Hematopoietic multipotent progenitor cell treated with erythropoietin and hydrocortisone succinate and interleukin-3 and kit ligand, for 6 days (in vitro differentiated cells): ENCODE measurements at regions not wholly inside any gene's neighbourhood (a gene's known extent, or its start where the extent isn't known, plus 50 kb on each side); places are given as distances from the start of the nearest gene placed in this dataset.
"Not testable (repeated sequence)": the region's sequence is repeated elsewhere in the genome, so short reads cannot be mapped to it uniquely, and the experiment has no call there.

Experiments used
- DNase-seq: peaks from one replicate; pipeline ENCODE4 v3.0.0-alpha.2; 2015

DNA sequence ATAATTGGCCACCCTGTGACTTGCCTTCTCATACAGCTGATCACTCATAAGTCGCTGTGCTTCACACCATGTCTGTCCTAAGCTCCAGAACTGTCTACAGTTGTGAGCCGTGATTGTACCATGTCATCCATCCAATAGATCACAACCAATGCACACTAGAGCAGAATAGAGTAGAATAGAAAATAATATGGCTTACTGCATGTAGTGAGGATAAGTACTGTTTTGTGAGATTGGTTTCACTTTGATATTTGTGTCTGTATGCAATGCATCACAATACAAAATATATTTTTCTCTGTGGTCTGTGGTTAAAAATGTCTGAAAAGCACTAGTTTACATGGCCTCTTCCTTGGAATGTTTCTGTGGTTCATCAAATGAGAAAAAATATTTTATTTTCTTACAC is 237.6 kb upstream of the PRKD1 start:
- no peak for DNase-seq

DNA sequence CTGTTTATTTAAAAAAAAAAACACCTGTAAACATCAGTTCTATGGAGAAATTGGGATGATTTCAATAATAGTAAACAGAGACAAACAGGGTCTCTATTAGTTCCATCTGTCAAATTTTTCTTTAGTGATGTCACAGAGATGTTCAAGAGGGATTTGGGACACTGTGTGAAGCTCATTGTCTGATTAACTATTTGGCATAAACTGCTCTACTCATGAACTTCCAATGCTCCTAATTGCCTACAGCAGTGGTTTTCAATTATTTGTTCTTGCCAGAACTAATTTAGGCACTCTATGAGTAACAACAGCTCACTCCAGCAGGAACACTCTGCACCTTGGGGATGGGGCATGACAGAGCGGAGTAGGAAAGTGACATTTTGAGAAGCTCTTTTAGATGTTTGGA is 250.1 kb upstream of the PRKD1 start:
- DNase-seq, result no peak

DNA sequence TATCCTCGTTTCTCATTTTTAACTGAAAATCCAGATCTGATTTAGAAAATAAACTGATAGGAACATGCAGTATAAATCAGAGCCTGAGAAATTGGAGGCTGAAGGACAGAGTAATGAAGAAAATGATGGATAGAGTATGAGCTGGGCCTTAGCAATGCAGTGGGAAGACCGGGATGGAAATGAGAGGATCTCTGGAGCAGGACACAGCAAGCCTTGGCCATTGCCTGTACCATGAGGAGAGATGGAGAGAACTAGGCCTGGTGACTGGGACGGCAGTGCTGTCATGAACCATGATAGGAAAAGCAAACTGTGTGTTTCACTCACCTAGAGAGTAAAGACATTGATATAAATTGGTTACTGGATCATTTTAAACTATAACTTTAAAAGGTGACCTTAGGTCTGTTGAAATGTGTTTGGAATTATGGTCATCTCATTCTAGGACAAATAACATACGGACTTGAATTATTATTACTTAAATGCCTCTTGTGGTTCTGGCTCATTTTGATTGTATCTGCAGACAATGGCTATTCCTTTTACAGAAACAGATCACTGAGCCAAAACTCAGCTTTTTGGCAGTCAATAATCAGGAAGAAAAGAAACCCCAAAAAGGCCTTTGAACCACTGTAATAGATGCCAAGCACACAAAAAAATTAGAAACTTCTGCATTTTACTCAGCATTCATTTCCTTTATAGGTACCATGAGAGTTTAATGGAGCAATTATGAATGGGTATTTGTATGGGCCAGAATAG is 251.9 kb upstream of the PRKD1 start:
- no peak for DNase-seq

DNA sequence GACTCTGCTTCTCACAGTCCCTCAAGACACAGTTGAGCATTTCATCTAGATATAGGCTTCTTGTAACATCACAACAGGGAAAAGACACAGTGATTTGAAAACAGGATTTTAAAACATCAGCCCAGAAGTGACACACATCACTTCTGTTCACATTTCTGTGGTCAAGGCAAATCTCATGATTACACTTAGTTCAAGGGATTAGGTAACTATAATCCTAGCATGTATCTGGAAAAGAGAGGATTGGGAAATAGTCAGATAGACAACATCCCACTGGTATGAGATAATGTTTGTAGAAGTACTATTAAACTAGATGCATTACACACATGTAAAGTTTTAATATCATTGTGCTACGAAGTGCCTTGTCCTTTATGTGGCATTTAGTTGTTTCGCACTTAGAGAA is 252.6 kb upstream of the PRKD1 start:
- DNase-seq, result no peak

DNA sequence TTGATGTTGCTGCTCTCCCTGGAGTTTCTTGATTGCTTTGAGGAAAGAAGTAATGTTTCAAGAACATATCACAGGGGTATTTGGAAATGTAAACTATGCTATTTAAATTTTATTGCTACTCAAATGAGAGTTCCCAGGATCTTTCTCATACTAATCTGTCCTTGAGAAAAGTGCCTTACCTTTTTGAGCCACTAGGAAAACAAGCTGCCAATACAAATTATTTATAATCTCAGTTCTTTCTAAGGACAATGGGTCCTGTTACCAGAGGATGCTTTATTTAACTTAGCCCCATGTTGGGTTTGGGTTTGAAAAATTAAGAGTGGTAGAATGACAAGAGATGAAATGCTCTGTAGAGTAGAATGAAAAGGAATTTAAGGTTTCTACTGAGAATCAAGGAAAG is 258.2 kb upstream of the PRKD1 start:
- no peak for DNase-seq

DNA sequence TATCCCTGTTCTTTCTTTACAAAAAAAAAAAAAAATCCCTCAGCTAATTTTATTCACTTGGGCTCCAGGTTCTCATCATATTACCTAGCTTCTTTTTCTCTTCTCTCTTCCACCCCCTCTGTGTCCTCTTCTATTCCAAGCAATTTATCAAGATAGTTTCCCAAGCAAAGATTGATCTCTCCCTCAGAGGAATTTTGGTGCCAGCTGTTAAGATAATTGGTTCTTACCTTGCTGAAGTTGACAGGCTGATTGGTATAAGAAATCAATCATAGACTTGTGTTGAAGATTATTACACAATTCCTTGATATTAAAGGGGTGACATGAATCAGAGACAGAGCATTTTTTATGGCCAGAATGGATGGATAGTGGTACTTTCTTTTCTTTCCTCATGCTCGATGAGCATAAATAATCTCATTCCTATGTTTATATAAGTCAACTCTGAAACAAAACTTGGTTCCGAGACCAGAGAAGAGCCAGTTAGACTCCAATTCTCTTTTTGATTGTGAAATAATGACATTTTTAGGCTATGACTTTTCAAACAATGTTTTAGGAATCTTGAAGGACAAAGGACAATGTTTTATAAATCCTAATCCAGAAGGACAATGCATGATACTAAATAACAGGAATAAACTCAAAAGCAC is 264.1 kb upstream of the PRKD1 start:
- DNase-seq, result no peak

DNA sequence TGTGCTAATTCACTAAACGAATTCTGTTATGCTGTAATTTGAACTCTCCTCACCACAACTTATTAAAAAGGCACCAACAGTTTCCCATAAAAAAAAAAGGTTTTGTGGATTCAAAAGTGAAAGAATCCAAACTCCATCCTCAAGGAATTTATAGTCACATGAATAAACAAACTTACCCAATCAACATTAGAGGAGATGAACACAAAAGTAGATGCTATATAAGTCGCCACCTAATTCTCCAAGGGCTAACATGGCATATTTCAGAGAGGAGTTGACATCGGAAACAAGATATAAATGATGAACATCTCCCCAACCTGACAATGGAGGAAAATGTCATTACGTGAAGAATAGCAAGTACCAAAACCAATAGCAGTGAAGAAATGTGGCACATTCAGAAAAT is 265.5 kb upstream of the PRKD1 start:
- DNase-seq, result no peak

DNA sequence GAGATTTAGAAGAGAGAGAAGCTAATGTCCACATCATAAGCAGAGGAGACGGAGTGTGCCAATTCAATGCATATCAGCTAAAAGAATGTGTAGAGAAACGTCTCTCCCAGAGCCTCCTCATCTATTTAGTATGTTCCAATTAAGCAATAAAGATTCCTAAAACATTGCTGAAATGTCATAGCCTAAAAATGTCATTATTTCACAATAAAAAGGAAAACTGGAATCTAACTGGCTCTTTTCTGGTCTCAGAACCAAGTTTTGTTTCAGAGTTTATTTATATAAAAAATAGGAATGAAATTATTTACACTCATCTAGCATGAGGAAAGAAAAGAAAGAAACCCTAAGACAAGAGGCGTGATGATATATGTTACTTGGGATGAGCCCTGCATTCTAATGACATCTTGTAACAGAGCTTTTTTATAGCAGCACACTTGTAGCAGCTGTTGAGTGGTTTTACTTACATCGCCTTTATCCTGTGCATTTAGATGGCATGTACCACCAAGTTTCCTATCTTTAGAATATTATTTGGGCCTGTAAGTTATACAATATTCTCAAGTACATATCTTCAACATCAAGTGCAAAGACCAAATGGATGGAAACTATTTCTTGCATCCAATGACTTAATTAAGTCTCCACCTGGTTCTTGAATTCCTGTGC is 266.3 kb upstream of the PRKD1 start:
- DNase-seq, result no peak

DNA sequence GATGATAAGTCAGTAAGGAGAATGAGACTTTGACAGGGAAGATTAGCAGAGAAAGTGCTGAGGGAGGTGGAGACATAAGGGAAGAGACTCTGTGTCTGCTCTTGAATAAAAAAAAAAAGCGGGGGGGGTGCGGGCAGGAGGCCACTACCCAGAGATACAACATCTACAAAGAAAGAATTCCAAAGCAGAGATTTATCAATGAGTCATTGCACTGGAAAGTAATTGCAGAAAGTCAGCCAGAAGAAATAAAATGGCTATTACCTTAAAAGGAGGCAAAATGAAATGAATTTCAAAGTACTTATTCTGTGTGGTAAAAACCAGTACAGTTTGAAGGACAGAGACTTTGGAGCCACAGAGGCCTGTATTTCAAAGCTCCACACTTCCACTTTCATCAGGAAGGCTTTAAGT is 267.1 kb upstream of the PRKD1 start:
- no peak for DNase-seq

DNA sequence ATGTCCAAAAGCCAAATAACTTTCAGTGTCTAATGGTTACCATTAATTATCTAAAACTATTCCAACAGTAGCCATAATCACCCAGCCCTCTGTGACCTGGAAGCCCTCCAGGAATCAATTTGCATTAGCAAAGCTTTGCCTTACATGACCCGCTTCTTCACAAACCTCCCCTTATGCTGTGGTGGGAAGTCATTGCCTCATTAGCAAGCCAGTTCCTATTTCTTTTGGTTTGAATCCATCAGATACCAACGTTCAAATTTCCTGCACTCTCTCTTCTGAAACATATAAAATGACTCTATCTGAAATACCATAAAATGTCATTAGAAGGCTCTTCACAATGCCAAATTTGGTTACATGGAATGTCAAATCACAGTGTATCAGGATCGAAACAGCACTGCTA is 268.3 kb upstream of the PRKD1 start:
- DNase-seq, result no peak

DNA sequence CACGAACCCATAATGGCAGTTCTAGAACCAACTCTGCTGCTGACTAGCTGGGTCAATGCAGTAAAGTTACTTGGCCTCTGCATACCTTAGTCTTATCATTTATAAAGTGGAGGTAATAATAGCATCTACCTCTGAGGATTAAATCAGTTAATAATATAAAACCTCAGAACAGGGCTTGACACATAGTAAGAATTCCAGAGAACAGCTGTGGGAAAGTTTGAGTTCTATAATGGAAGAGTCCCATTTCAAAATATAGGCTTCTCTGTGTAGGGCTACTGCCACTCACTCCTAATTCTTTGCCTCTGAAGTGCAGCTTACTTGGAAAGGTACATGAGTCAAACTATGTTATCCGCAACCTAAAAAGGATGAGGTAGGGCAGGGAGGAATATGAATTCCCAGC is 269.2 kb upstream of the PRKD1 start:
- DNase-seq, result no peak

DNA sequence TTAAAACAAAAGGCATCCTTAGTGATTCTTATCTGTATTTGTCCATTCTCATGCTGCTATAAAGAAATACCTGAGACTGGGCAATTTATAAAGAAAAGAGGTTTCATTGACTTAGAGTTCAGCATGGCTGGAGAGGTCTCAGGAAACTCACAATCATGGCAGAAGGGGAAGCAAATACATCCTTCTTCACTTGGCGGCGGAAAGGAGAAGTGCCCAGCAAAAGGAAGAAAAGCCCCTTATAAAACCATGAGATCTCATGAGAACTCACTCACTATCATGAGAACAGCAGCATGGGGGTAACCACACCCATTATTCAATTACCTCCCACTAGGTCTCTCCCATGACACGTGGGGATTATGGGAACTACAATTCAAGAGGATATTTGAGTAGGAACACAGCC is 271.1 kb upstream of the PRKD1 start:
- DNase-seq, result not testable (repeated sequence)

DNA sequence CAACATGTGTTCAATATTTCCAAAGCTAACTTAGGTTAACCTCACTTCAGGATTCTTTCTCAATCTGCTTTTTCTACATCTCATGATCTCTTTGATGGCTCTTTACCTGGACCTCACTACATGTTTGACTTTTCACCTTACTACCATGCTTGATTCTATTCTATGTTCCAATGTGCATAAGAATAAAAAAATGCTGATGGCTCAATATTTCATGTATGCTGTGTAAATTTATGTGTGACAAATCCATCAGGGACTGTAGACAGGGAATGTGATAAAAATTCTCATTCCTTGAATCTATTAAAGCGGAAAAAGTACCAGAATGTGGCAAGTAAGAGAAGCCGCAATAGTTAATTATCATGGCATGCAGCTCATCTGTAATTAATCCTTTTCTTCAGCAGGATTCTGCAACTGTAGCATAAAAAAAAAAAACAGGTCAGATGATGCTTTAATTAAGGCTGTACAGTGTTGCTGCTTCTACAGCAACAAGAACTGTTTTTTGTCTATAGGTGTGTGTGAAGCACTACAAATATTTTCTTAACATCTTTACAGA is 276.9 kb upstream of the PRKD1 start:
- DNase-seq, result no peak

DNA sequence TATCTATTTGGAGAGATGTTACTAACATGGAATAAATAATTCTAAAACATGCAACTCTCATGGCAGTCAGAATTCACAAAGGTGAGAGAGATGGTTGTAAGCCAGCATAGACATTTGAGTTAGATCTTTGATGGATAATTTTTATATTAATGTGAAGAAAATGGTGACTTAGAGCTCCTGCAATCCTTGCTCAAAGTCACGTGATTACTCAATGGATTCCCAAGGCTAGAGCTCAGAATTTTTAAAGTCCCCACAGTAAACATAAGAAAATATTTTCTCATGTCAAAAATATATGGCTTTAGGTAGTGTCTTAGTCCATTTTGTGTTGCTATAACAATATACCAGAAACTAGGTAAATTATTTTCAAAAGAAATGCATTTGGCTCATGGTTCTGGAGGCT is 281.5 kb upstream of the PRKD1 start:
- no peak for DNase-seq

DNA sequence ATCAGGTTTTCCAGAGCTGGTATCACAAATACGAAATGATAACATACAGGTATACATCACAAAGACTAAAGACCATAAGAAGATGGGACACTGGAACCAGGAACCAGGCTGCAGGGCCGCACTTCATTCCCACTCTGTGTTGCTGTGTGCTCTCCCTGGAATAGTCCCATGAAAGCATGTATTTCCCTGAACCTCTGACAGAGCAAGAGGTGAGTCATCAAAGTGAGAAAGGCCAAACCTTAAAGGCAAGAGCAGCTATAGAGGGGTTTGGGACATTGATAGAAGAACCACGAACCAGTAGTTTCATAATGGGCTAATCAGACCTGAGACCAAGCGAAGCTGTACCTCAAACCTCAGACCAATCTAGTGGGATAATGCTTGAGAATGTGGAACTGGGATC is 283.0 kb upstream of the PRKD1 start:
- DNase-seq, result no peak

DNA sequence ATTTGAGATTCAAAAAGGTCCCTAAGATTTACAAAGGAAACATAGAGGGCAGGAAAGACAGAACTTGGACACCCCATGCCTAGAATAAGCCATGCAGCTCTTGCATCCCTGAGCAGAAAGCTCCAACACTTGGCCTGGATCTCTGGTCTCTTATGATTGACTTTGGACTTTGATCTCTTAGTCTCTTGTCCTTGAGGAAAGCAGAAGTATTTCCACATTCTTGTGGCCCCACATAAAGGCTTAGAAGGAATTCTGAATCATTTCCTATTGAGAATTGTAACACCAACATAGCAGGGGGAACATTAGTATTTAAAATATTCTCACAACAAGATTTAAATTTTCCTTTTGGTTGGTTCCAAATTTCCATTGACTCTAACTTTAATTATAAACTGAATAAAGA is 283.7 kb upstream of the PRKD1 start:
- no peak for DNase-seq

DNA sequence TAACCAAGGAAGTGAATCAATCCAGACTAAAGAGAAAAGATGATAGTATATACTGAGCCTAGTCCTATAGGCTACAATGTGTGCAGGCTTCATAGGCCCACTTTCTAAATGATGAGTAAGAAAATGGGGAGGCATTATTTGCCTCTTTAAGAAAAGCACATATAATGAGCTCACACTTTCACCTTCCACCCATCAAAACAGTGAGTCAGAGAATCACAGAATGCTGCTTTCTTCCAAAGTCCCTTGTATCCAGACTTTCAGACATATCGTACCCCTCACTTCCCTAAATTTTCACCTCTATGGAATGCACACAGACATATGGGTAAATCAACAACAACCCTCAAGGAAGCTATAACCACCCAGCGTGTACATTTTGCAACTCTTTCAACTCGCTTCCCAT is 286.4 kb upstream of the PRKD1 start:
- DNase-seq, result no peak

DNA sequence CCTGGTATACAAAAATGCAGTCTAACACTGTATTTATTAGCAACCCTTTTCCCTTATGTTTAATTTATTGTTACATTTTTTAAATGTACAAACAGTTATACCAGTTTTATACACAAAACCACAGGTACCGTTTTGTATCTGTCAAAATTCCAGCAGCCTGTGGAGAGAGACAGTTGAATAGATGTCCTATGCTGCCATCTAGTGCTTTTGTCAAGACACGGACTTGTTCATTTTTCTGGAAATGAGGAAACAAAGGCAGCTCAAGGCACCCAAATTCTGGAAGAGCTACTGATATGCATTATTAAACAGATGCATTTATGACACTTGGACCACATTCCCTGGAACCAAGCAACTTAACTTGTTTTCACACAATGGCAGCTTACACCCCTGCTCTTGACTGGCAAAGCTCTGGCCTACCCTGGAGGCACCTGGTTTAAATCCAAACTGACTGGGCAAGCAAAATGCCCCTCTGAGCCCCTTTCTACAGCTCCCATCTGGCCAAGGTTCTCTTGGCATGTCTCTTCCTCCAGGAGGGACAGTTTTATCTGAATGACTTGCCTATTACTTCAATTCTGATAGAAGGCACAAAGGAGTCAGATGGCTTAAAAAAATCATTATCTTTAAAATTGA is 286.9 kb upstream of the PRKD1 start:
- peak; percentile 73 for DNase-seq

DNA sequence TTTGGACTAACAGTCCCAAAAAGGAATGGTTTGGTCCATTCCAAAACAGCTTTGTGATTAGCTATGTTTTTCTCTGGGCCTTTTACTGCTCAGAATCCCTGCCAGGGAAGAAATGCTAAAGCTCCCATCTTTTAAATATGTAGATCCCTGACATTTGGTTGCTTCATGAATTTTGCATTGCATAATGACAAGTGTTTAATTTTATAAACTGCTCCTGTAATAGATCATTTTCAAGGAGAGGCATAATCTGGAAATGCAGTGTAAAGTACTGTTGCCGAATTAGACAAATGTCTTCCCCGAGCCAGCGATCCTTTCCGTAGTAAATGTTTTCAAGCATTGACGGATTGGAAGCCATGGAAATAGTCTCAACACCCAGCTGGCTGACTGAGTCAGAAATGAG is 291.3 kb upstream of the PRKD1 start:
- no peak for DNase-seq

DNA sequence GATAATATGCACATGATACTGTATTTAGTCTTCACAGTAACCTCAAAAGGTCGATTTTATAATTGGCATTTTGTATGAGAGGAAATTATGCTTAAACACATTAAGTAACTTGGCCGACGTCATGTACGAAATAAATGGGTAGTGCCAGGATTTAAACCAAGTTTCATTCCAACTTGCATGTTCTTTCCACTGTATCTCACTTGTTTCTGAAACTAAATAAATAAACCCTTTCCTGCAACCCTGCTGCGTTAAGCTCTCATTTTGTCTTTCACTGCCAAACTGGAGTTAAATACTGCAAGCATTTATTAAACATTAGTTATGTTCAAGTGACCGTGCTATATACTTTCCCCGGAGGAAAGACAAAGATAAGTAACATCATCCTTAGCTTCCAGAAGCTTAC is 293.9 kb upstream of the PRKD1 start:
- DNase-seq, result no peak

DNA sequence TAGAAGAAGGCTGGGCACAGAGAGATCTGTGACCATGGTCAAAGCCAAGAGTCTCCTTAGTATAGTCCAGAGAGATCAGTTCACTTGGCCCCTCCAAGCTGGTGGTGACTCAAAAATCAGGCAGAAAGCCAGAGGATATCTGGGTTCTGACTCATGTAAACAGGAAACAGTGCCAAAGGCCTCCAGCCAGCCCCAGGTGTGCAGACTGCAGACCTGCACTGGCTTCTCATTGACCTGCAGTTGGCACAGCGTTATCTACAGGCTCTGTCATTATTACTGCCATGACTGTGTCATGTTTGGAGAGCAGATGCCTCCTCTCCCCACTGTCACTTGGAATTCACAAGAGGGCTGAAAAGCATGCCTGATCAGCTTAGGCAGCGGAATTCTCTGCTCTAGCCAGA is 295.7 kb upstream of the PRKD1 start:
- DNase-seq, result no peak

DNA sequence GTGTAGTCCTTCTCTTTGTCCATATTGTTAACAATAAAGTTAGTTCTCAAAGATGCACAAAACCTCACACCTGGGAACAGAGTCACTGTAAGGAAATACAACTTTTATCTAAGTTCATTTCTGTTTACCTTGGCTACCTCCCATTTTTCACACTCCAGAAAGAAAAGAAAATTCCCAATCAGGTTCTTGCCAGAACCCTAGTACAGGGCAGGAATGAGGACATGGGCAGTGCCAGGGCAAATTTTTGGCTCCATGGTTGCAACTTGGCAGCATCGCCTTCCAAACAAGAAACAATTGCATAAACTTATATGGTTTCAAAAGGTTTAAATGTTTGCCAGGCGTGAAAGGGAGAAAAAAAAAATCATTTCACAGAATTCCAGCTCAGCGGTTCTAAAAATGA is 296.3 kb upstream of the PRKD1 start:
- DNase-seq, result no peak

DNA sequence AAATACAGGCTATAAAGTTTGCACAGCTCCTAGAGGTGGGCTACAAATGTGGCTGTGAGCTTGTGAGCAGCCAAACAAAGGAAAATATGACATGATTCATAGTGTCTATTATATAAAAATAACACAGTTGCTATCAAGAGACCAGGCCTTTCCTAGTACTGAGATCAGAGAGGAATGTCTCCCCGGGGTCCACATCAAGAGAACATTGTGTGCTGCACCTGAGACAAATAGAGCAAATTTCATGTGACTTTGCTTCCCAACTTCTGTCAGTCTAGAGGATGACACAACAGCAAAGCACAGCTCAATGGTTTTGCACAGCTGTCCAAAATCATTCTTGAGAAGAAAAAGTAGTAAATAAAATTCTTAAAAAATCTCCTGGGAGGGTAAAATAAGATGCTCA is 297.5 kb upstream of the PRKD1 start:
- no peak for DNase-seq

DNA sequence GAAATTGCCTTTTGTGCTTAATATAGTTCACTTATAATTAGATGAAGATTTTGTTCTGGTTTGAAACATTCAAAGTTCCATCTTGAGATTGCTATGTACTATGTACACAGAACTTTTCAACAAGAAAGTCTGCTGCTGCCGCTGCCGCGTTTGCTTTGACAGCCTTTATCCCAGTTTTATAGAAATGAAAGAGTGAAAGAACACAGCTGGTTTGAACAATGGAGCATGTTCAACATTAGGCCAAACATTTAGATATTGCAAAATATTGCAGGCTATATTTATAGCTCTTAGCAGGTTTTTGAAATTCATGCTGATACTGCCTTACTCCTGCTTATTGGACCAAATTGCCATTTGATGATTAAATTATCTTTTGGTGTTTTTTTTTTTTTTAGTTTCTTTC is 299.8 kb upstream of the PRKD1 start:
- DNase-seq, result no peak
